K562 (cell line): ENCODE measurements at regions not wholly inside any gene's neighbourhood (a gene's known extent, or its start where the extent isn't known, plus 50 kb on each side); places are given as distances from the start of the nearest gene placed in this dataset.

ENCODE experiments used
- ATAC-seq: fragments of 200-7000 bp; cut with Tn5 transposase; 3 replicates; pipeline ENCODE4 v1.9.1; 2020; ENCODE audit warnings: moderate library complexity
- BruUV-seq: library from RNA; stranded (reverse); fragments of 400-500 nt; replicated peaks from 2 replicates; lab custom pipeline; 2021; lab: Mats Ljungman, UMichigan
- CTCF ChIA-PET: fragments of 300-600 bp; formaldehyde crosslinking; extraction: SDS; loops from one replicate; lab custom pipeline; 2021; ENCODE audit warnings: low intra/inter-chr PET ratio; lab: Yijun Ruan, JAX
- POLR2A ChIA-PET: fragments of 300-600, 350-650 bp; sonication (Branson Sonifier 250); formaldehyde crosslinking; extraction: SDS; loops from one replicate; lab custom pipeline; 2021; ENCODE audit warnings: antibody characterized with exemption, inconsistent platforms; lab: Yijun Ruan, JAX
- DNase-seq, 4 experiments: peaks; one replicate each; pipeline versions ENCODE4 v3.0.0 to v3.0.0-alpha.2; 2011 to 2018; ENCODE audit warnings: low spot score in 3 of 4, mixed read lengths in 3 of 4; ENCODE audit errors: extremely low read depth in 1 of 4
- FAIRE-seq: peaks from 2 replicates; lab custom pipeline; 2011; peaks lifted over from hg19 to GRCh38; lab: Jason Lieb, UNC
- H2AFZ ChIP-seq: 2 replicates; pipeline ENCODE4 v1.6.0; 2011; ENCODE audit warnings: low read depth, low read length, control low read depth, inconsistent platforms
- H3K27ac ChIP-seq: fragments of 200-600 bp; 3 replicates; pipeline ENCODE4 v1.8.0; 2011; ENCODE audit warnings: low read depth, mild to moderate bottlenecking, control low read depth, inconsistent platforms, low read length, moderate library complexity, mixed read lengths; ENCODE audit errors: extremely low read depth
- H3K27me3 ChIP-seq, 2 experiments: fragments of 300-600 bp in 1 of 2; 2 replicates in 1 of 2; 3 replicates in 1 of 2; pipeline versions ENCODE4 v1.6.0 to v1.8.0; 2011; ENCODE audit warnings: inconsistent platforms in 2 of 2, low read length in 2 of 2, mild to moderate bottlenecking in 1 of 2, mixed read lengths in 1 of 2, moderate library complexity in 1 of 2; ENCODE audit not compliant: control insufficient read depth in 2 of 2, insufficient read depth in 2 of 2
- H3K36me3 ChIP-seq: fragments of 300-600 bp; 3 replicates; pipeline ENCODE4 v1.8.0; 2011; ENCODE audit warnings: mild to moderate bottlenecking, low read length, inconsistent platforms; ENCODE audit not compliant: control insufficient read depth, insufficient read depth
- H3K4me1 ChIP-seq, 2 experiments: fragments of 200-600 bp in 1 of 2; replicated peaks in 1 of 2; 2 replicates in 1 of 2; 3 replicates in 1 of 2; pipeline versions ENCODE4 v1.5.1 to v1.8.0; 2011; ENCODE audit warnings: inconsistent platforms in 2 of 2, low read length in 2 of 2, mild to moderate bottlenecking in 1 of 2, mixed read lengths in 1 of 2, moderate library complexity in 1 of 2; ENCODE audit not compliant: control insufficient read depth in 2 of 2, insufficient read depth in 2 of 2
- H3K4me2 ChIP-seq: 2 replicates; pipeline ENCODE4 v1.6.1; 2011; ENCODE audit warnings: low read length, control low read depth, inconsistent platforms, mixed read lengths; ENCODE audit not compliant: insufficient read depth
- H3K4me3 ChIP-seq: fragments of 200-600 bp; sonication (generic), shearing (Covaris generic); 2 replicates; pipeline ENCODE4 v1.5.1; 2016; ENCODE audit warnings: control low read depth, inconsistent platforms
- H3K79me2 ChIP-seq: fragments of 200-600 bp; 3 replicates; pipeline ENCODE4 v1.8.0; 2011; ENCODE audit warnings: low read length, inconsistent platforms; ENCODE audit not compliant: control insufficient read depth, insufficient read depth
- H3K9ac ChIP-seq, 2 experiments: 2 replicates each; pipeline versions ENCODE4 v1.6.0 to v1.6.1; 2011; ENCODE audit warnings: low read depth in 2 of 2, low read length in 2 of 2, control low read depth in 1 of 2, inconsistent platforms in 1 of 2, mild to moderate bottlenecking in 1 of 2, mixed read lengths in 1 of 2; ENCODE audit not compliant: insufficient read depth in 1 of 2
- H3K9me1 ChIP-seq: one replicate; pipeline ENCODE4 v1.6.0; 2011; ENCODE audit warnings: inconsistent platforms, mild to moderate bottlenecking, low read length, moderate library complexity; ENCODE audit not compliant: control insufficient read depth, insufficient read depth
- H3K9me3 ChIP-seq: replicated peaks from 2 replicates; pipeline ENCODE4 v1.5.1; 2011; ENCODE audit warnings: low read depth, low read length, inconsistent platforms; ENCODE audit not compliant: control insufficient read depth, insufficient read depth
- H4K20me1 ChIP-seq: replicated peaks from 2 replicates; pipeline ENCODE4 v1.6.1; 2011; ENCODE audit warnings: low read length, inconsistent platforms, mixed read lengths; ENCODE audit not compliant: control insufficient read depth, insufficient read depth
- CBX5 ChIP-seq: IDR thresholded peaks from 2 replicates; pipeline ENCODE4 v1.6.1; 2014; ENCODE audit warnings: low read depth, borderline replicate concordance
- ETV5 ChIP-seq: sonication (generic); formaldehyde crosslinking; IDR thresholded peaks from 2 replicates; pipeline ENCODE4 v1.4.0; 2020; ENCODE audit warnings: low read depth, mild to moderate bottlenecking, missing genetic modification reagents
- GTF2A2 ChIP-seq: IDR thresholded peaks from 2 replicates; pipeline ENCODE4 v1.6.1; 2016; ENCODE audit warnings: mild to moderate bottlenecking, missing genetic modification characterization, missing compliant biosample characterization
- JUNB ChIP-seq: fragments of 450-650 bp; formaldehyde crosslinking; conservative IDR thresholded peaks from 2 replicates; pipeline ENCODE4 v1.4.0; 2020; ENCODE audit warnings: mild to moderate bottlenecking
- RBM15 ChIP-seq: fragments of 200-400 bp; formaldehyde crosslinking; IDR thresholded peaks from 2 replicates; pipeline ENCODE4 v1.6.1; 2018; ENCODE audit warnings: mild to moderate bottlenecking, low read length, moderate library complexity; ENCODE audit not compliant: insufficient read depth
- TRIM28 ChIP-seq: fragments of 450-650 bp; IDR thresholded peaks from 2 replicates; pipeline ENCODE4 v1.6.1; 2017
- ZC3H4 ChIP-seq: sonication (generic); formaldehyde crosslinking; IDR thresholded peaks from 2 replicates; pipeline ENCODE4 v1.9.0; 2021; ENCODE audit warnings: missing genetic modification reagents, borderline replicate concordance
- ZNF347 ChIP-seq: fragments of 450-650 bp; formaldehyde crosslinking; IDR thresholded peaks from 2 replicates; pipeline ENCODE4 v1.4.0; 2020; ENCODE audit warnings: low read depth, mild to moderate bottlenecking, moderate library complexity
- ZNF507 ChIP-seq: conservative IDR thresholded peaks from 2 replicates; pipeline ENCODE4 v1.6.1; 2017; ENCODE audit warnings: missing genetic modification characterization, missing compliant biosample characterization
- ZNF780A ChIP-seq: fragments of 250-450 bp; sonication (Bioruptor Pico); IDR thresholded peaks from 2 replicates; pipeline ENCODE4 v1.5.0; 2021; ENCODE audit warnings: mild to moderate bottlenecking
- ZSCAN32 ChIP-seq: fragments of 450-650 bp; formaldehyde crosslinking; IDR thresholded peaks from 2 replicates; pipeline ENCODE4 v1.4.0; 2020; ENCODE audit warnings: mild to moderate bottlenecking, moderate library complexity
- WGBS: fragments of 100-300 bp; shearing (Covaris generic); methylation state at CpG from one replicate; pipeline ENCODE4 v1.1.6; 2016; ENCODE audit warnings: low coverage, mixed read lengths; ENCODE audit not compliant: insufficient coverage; ENCODE audit errors: missing lambda C conversion rate; 5-methylcytosine and 5-hydroxymethylcytosine counted together
- in situ Hi-C: fragments of 300-500 bp; cut with MboI; formaldehyde crosslinking; loops from 4 replicates; pipeline ENCODE4 v1.15.0; 2018; ENCODE audit warnings: inconsistent platforms, mixed read lengths
- intact Hi-C: fragments of 100-400 bp; cut with micrococcal nuclease; formaldehyde crosslinking; loops from 2 replicates; pipeline ENCODE4 v1.14.2; 2022
- TF ChIP-seq, protein P1 (sequence below): fragments of 450-650 bp; formaldehyde crosslinking; IDR thresholded peaks from 2 replicates; pipeline ENCODE4 v1.4.0; 2020; ENCODE audit warnings: mild to moderate bottlenecking
- TF ChIP-seq, protein P2 (sequence below): sonication (generic); formaldehyde crosslinking; IDR thresholded peaks from 2 replicates; pipeline ENCODE4 v1.8.0; 2022; ENCODE audit warnings: missing genetic modification reagents, mild to moderate bottlenecking, borderline replicate concordance
- TF ChIP-seq, protein P3 (sequence below), 3 experiments: IDR thresholded peaks in 2 of 3; conservative IDR thresholded peaks in 1 of 3; 2 replicates each; pipeline ENCODE4 v1.5.1; 2011 to 2012; ENCODE audit warnings: low read length in 3 of 3, mild to moderate bottlenecking in 3 of 3, control low read depth in 2 of 3, improper control_type of control experiment in 1 of 3, inconsistent platforms in 1 of 3, low read depth in 1 of 3, mixed read lengths in 1 of 3, moderate library complexity in 1 of 3; ENCODE audit not compliant: insufficient read depth in 2 of 3
- TF ChIP-seq, protein P4 (sequence below): fragments of 250-450 bp; sonication (Bioruptor Pico); IDR thresholded peaks from 2 replicates; pipeline ENCODE4 v1.4.0; 2020

DNA sequence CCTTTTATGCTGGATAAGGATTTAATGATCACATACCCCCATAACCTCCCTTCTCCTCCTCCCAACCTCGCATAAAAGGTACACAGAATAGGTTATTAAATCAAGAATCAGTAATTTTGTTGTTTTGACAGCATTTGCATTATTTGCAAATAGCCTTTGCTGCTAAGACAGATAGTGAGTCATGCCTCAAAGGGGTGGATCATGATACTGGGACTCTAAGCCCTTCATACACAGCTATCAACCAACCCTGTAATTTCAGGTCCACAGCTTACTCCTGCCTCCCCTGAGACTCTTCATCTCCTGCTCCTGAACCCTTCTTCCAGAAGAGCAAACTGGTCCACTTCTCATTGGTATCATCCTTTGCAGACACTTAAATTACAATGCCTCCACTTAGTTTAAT lies 73.8 kb upstream of the KLHL29 start:
- ATAC-seq (no peak), DNase-seq (no peak), FAIRE-seq (no peak)
- peaks cover 0 to under 1% of the 10 kb centered on the region in 2 experiments; a peak in 2 of 5 replicates for H3K27me3 ChIP-seq
- ChIA-PET CTCF (no interaction called here), POLR2A (interaction anchor here (0.5 kb wide), 1 partner anchor 129 kb away, joined by 3 read pairs; no protein-coding TSS in a partner anchor)
- WGBS: 0% methylated on average over 1 of the region's 1 CpG
- H3K4me3 ChIP-seq: no peak overlapping the region
- in situ Hi-C loops (no loop called here), intact Hi-C loops (no loop called here)
- H3K27ac ChIP-seq: no peak overlapping the region
- no peaks in the 10 kb centered on the region for H3K36me3 ChIP-seq
- no peaks in the 10 kb centered on the region for H3K9me1 ChIP-seq
- H3K9me3 ChIP-seq: no peaks in the 10 kb centered on the region
- no TSS peak for BruUV-seq
- no peak overlapping the region for H3K4me2 ChIP-seq
- H4K20me1 ChIP-seq: no peaks in the 10 kb centered on the region; the same call in 1 of the 2 replicates
- no peaks in the 10 kb centered on the region for H3K4me1 ChIP-seq
- H3K9ac ChIP-seq: no peak overlapping the region
- H3K79me2 ChIP-seq: no peaks in the 10 kb centered on the region
- no peak overlapping the region for H2AFZ ChIP-seq
- no peak for TF ChIP-seq JUNB (CRISPR knock-in tag)
- no peak for TF ChIP-seq ZC3H4
- TF ChIP-seq ZSCAN32 (CRISPR knock-in tag): no peak
- no peak for TF ChIP-seq ZNF507 (tag)
- TF ChIP-seq, protein P1, sequence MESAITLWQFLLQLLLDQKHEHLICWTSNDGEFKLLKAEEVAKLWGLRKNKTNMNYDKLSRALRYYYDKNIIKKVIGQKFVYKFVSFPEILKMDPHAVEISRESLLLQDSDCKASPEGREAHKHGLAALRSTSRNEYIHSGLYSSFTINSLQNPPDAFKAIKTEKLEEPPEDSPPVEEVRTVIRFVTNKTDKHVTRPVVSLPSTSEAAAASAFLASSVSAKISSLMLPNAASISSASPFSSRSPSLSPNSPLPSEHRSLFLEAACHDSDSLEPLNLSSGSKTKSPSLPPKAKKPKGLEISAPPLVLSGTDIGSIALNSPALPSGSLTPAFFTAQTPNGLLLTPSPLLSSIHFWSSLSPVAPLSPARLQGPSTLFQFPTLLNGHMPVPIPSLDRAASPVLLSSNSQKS (CRISPR knock-in tag): no peak
- no peak for TF ChIP-seq TRIM28
- no peak for TF ChIP-seq ZNF347 (CRISPR knock-in tag)
- TF ChIP-seq, protein P2, sequence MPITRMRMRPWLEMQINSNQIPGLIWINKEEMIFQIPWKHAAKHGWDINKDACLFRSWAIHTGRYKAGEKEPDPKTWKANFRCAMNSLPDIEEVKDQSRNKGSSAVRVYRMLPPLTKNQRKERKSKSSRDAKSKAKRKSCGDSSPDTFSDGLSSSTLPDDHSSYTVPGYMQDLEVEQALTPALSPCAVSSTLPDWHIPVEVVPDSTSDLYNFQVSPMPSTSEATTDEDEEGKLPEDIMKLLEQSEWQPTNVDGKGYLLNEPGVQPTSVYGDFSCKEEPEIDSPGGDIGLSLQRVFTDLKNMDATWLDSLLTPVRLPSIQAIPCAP: no peak
- TF ChIP-seq ETV5: no peak
- no peak for TF ChIP-seq ZNF780A (CRISPR knock-in tag)
- no peak for TF ChIP-seq CBX5
- TF ChIP-seq, protein P3, sequence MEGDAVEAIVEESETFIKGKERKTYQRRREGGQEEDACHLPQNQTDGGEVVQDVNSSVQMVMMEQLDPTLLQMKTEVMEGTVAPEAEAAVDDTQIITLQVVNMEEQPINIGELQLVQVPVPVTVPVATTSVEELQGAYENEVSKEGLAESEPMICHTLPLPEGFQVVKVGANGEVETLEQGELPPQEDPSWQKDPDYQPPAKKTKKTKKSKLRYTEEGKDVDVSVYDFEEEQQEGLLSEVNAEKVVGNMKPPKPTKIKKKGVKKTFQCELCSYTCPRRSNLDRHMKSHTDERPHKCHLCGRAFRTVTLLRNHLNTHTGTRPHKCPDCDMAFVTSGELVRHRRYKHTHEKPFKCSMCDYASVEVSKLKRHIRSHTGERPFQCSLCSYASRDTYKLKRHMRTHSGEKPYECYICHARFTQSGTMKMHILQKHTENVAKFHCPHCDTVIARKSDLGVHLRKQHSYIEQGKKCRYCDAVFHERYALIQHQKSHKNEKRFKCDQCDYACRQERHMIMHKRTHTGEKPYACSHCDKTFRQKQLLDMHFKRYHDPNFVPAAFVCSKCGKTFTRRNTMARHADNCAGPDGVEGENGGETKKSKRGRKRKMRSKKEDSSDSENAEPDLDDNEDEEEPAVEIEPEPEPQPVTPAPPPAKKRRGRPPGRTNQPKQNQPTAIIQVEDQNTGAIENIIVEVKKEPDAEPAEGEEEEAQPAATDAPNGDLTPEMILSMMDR (IDR thresholded peaks at IDR 0.05 in 2 of 3, conservative IDR thresholded peaks at IDR 0.05 in 1 of 3; ENCODE audit: insufficient read depth in 2 of 3, low read depth in 1 of 3, low read length in 3 of 3): no peak
- no peak for TF ChIP-seq GTF2A2 (tag)
- TF ChIP-seq, protein P4, sequence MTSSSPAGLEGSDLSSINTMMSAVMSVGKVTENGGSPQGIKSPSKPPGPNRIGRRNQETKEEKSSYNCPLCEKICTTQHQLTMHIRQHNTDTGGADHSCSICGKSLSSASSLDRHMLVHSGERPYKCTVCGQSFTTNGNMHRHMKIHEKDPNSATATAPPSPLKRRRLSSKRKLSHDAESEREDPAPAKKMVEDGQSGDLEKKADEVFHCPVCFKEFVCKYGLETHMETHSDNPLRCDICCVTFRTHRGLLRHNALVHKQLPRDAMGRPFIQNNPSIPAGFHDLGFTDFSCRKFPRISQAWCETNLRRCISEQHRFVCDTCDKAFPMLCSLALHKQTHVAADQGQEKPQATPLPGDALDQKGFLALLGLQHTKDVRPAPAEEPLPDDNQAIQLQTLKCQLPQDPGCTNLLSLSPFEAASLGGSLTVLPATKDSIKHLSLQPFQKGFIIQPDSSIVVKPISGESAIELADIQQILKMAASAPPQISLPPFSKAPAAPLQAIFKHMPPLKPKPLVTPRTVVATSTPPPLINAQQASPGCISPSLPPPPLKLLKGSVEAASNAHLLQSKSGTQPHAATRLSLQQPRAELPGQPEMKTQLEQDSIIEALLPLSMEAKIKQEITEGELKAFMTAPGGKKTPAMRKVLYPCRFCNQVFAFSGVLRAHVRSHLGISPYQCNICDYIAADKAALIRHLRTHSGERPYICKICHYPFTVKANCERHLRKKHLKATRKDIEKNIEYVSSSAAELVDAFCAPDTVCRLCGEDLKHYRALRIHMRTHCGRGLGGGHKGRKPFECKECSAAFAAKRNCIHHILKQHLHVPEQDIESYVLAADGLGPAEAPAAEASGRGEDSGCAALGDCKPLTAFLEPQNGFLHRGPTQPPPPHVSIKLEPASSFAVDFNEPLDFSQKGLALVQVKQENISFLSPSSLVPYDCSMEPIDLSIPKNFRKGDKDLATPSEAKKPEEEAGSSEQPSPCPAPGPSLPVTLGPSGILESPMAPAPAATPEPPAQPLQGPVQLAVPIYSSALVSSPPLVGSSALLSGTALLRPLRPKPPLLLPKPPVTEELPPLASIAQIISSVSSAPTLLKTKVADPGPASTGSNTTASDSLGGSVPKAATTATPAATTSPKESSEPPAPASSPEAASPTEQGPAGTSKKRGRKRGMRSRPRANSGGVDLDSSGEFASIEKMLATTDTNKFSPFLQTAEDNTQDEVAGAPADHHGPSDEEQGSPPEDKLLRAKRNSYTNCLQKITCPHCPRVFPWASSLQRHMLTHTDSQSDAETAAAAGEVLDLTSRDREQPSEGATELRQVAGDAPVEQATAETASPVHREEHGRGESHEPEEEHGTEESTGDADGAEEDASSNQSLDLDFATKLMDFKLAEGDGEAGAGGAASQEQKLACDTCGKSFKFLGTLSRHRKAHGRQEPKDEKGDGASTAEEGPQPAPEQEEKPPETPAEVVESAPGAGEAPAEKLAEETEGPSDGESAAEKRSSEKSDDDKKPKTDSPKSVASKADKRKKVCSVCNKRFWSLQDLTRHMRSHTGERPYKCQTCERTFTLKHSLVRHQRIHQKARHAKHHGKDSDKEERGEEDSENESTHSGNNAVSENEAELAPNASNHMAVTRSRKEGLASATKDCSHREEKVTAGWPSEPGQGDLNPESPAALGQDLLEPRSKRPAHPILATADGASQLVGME (CRISPR knock-in tag): no peak
- TF ChIP-seq RBM15: no peak
